DND-41 (cell line): ENCODE measurements at regions not wholly inside any gene's neighbourhood (a gene's known extent, or its start where the extent isn't known, plus 50 kb on each side); places are given as distances from the start of the nearest gene placed in this dataset.

Source experiments
- ATAC-seq: fragments of 200-7000 bp; cut with Tn5 transposase; 3 replicates; pipeline ENCODE4 v1.9.1; 2021; ENCODE audit warnings: low read depth; ENCODE audit not compliant: insufficient read depth
- DNase-seq: peaks from one replicate; pipeline ENCODE4 v3.0.0-alpha.2; 2020
- H2AFZ ChIP-seq: 2 replicates; pipeline ENCODE4 v1.6.0; 2012; ENCODE audit warnings: low read depth, low read length
- H3K27ac ChIP-seq: 2 replicates; pipeline ENCODE4 v1.5.1; 2012; ENCODE audit warnings: low read length, inconsistent platforms
- H3K27me3 ChIP-seq: fragments of 200-600 bp; sonication (generic); 2 replicates; pipeline ENCODE4 v1.6.0; 2012; ENCODE audit warnings: low read length, mild to moderate bottlenecking, inconsistent platforms; ENCODE audit not compliant: insufficient read depth, poor library complexity
- H3K36me3 ChIP-seq: 2 replicates; pipeline ENCODE4 v1.5.1; 2012; ENCODE audit warnings: low read length, inconsistent platforms; ENCODE audit not compliant: insufficient read depth
- H3K4me1 ChIP-seq: 2 replicates; pipeline ENCODE4 v1.5.1; 2012; ENCODE audit warnings: mild to moderate bottlenecking, low read length; ENCODE audit not compliant: insufficient read depth
- H3K4me2 ChIP-seq: 2 replicates; pipeline ENCODE4 v1.6.0; 2012; ENCODE audit warnings: mild to moderate bottlenecking, moderate library complexity, low read length, inconsistent platforms; ENCODE audit not compliant: insufficient read depth
- H3K4me3 ChIP-seq, 2 experiments: fragments of 200-600 bp in 1 of 2; shearing (Covaris generic) in 1 of 2; 2 replicates each; pipeline ENCODE4 v1.5.1; 2012 to 2016; ENCODE audit warnings: inconsistent platforms in 2 of 2, low read length in 2 of 2, mild to moderate bottlenecking in 2 of 2, low read depth in 1 of 2, moderate library complexity in 1 of 2
- H3K79me2 ChIP-seq: 2 replicates; pipeline ENCODE4 v1.6.0; 2012; ENCODE audit warnings: low read length, inconsistent platforms; ENCODE audit not compliant: insufficient read depth
- H3K9ac ChIP-seq: 2 replicates; pipeline ENCODE4 v1.6.0; 2012; ENCODE audit warnings: low read depth, mild to moderate bottlenecking, inconsistent platforms, low read length, moderate library complexity
- H3K9me3 ChIP-seq: 2 replicates; pipeline ENCODE4 v1.5.1; 2012; ENCODE audit warnings: low read length, moderate library complexity, mild to moderate bottlenecking, inconsistent platforms; ENCODE audit not compliant: insufficient read depth, severe bottlenecking
- H4K20me1 ChIP-seq: 2 replicates; pipeline ENCODE4 v1.6.0; 2012; ENCODE audit warnings: low read length; ENCODE audit not compliant: insufficient read depth
- EZH2 ChIP-seq: IDR thresholded peaks from 3 replicates; pipeline ENCODE4 v1.6.1; 2012; ENCODE audit warnings: borderline replicate concordance, low read depth, mild to moderate bottlenecking, moderate library complexity, low read length, inconsistent platforms; ENCODE audit not compliant: severe bottlenecking
- TF ChIP-seq, protein P1 (sequence below): IDR thresholded peaks from 2 replicates; pipeline ENCODE4 v1.5.1; 2012; ENCODE audit warnings: borderline replicate concordance, low read length, moderate library complexity, mild to moderate bottlenecking; ENCODE audit not compliant: poor library complexity, severe bottlenecking; ENCODE audit errors: extremely low read depth

- DNase-seq, result no peak
- H3K27me3 ChIP-seq, result no peaks in the 10 kb centered on the region
- H3K36me3 ChIP-seq, result no peaks in the 10 kb centered on the region
- no peak overlapping the region for H2AFZ ChIP-seq
- H3K27ac ChIP-seq, result no peak overlapping the region
- no peak for ATAC-seq
- TF ChIP-seq EZH2, result no peak
- TF ChIP-seq, protein P1, sequence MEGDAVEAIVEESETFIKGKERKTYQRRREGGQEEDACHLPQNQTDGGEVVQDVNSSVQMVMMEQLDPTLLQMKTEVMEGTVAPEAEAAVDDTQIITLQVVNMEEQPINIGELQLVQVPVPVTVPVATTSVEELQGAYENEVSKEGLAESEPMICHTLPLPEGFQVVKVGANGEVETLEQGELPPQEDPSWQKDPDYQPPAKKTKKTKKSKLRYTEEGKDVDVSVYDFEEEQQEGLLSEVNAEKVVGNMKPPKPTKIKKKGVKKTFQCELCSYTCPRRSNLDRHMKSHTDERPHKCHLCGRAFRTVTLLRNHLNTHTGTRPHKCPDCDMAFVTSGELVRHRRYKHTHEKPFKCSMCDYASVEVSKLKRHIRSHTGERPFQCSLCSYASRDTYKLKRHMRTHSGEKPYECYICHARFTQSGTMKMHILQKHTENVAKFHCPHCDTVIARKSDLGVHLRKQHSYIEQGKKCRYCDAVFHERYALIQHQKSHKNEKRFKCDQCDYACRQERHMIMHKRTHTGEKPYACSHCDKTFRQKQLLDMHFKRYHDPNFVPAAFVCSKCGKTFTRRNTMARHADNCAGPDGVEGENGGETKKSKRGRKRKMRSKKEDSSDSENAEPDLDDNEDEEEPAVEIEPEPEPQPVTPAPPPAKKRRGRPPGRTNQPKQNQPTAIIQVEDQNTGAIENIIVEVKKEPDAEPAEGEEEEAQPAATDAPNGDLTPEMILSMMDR, result no peak
- H3K4me1 ChIP-seq, result no peaks in the 10 kb centered on the region
- H3K9ac ChIP-seq, result no peak overlapping the region
- H3K9me3 ChIP-seq, result no peaks in the 10 kb centered on the region
- H3K4me2 ChIP-seq, result no peak overlapping the region
- H3K79me2 ChIP-seq, result no peaks in the 10 kb centered on the region
- no peak overlapping the region for H3K4me3 ChIP-seq
- no peaks in the 10 kb centered on the region for H4K20me1 ChIP-seq
Measured at GRCh38 chr1:29577512-29577911, 341.2 kb downstream of the PTPRU start.

DNA sequence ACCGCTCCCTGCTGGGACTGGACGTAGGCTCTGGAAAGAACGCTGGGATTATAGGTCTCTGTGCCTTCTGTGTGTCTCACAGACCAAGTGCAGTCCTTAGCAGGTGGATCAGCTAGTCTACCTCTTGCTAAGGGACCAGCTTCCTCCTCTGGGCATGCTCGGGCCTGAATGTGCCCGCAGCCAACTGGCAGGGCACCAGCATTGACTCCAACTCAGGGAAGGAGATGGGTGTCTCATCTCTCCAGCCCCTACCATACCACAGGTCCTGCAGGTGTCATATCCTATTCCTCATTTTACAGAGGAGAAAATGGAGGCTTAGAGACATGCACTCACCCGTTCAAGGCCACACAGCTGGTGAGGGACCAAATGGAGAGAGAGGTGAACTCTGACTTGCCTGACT, 340.2 kb downstream of the PTPRU start:
- no peak overlapping the region for H2AFZ ChIP-seq
- ATAC-seq, result no peak
- TF ChIP-seq EZH2, result no peak
- TF ChIP-seq, protein P1, result no peak

GRCh38 chr1:29575826-29576225, 339.5 kb downstream of the PTPRU start:
- H3K9ac ChIP-seq, result no peak overlapping the region
- no peak for TF ChIP-seq EZH2
- TF ChIP-seq, protein P1, result no peak
- no peaks in the 10 kb centered on the region for H4K20me1 ChIP-seq

More for the DNA sequence above, 340.2 kb downstream of the PTPRU start:
- H3K27ac ChIP-seq, result no peak overlapping the region
- H3K4me2 ChIP-seq, result no peak overlapping the region
- H3K9me3 ChIP-seq, result no peaks in the 10 kb centered on the region
- no peak overlapping the region for H3K4me3 ChIP-seq
- H3K9ac ChIP-seq, result no peak overlapping the region
- DNase-seq, result no peak
- no peaks in the 10 kb centered on the region for H3K4me1 ChIP-seq
- no peaks in the 10 kb centered on the region for H3K36me3 ChIP-seq
- no peaks in the 10 kb centered on the region for H3K27me3 ChIP-seq
- H4K20me1 ChIP-seq, result no peaks in the 10 kb centered on the region
- H3K79me2 ChIP-seq, result no peaks in the 10 kb centered on the region

DNA sequence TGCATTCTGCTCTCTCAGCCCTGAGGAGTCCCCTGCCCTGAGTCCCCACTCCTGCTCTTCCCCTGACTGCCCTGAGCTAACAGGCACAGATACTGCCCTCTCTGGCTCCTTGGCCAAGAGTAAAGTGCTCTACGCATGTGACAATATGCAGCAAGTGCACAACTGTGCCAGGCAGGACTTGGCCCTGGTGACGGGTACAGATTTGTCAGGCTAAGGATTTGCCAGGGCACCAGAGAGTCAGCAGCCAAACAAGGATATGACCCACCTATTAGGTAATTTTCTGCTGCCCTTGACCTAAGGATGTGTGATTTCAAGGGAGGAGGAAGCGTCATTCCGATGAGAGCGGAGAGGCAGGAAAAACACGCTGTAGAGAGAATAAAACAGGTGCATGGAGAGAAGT, 339.0 kb downstream of the PTPRU start:
- DNase-seq, result no peak
- Histone ChIP-seq H3K9me3 (no peaks in the 10 kb centered on the region), H3K4me3 (no peak overlapping the region), H2AFZ (no peak overlapping the region), H3K4me1 (no peaks in the 10 kb centered on the region), H3K27me3 (no peaks in the 10 kb centered on the region), H3K79me2 (no peaks in the 10 kb centered on the region), H3K36me3 (no peaks in the 10 kb centered on the region), H3K9ac (no peak overlapping the region), H3K4me2 (no peak overlapping the region), H4K20me1 (no peaks in the 10 kb centered on the region), H3K27ac (no peak overlapping the region)
- no peak for TF ChIP-seq EZH2
- TF ChIP-seq, protein P1, result no peak
- no peak for ATAC-seq

More at GRCh38 chr1:29575826-29576225, 339.5 kb downstream of the PTPRU start:
- Histone ChIP-seq H3K4me3 (no peak overlapping the region), H3K4me1 (no peaks in the 10 kb centered on the region), H3K36me3 (no peaks in the 10 kb centered on the region), H3K79me2 (no peaks in the 10 kb centered on the region), H3K27me3 (no peaks in the 10 kb centered on the region), H2AFZ (no peak overlapping the region), H3K4me2 (no peak overlapping the region), H3K27ac (no peak overlapping the region), H3K9me3 (no peaks in the 10 kb centered on the region)
- DNase-seq (no peak), ATAC-seq (no peak)
